ENCODE measurements at regions not wholly inside any gene's neighbourhood (a gene's known extent, or its start where the extent isn't known, plus 50 kb on each side); places are given as distances from the start of the nearest gene placed in this dataset.
A peak's percentile ranks its signal among the peaks of the same experiment; 100 is the strongest.

DNA sequence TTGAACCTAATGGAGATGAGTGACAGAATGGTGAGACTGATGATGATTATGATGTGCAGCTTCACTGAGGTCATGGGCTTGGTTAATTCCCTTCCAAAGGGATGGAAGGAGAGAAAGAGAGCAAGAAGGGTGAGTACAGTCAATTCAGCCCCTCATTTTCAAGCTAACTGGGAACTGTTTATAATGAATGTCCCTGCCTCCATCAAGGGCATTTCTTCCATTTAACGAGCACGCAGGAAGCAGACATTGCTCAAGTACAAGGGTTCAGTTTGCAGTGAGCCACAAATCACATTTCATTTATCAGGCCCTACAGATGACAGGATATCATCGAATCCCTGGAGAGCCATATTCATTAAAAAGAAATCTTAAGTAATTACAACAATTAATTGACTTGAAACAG, 158.3 kb upstream of the EEF1E1 start:
- DNase-seq = no peak
- H3K9me3 Mint-ChIP-seq = no peaks in the 10 kb centered on the region
- no peak overlapping the region for H3K27ac Mint-ChIP-seq
- H3K4me1 Mint-ChIP-seq = no peaks in the 10 kb centered on the region
- H3K36me3 Mint-ChIP-seq (ENCODE audit: low read depth) = no peaks in the 10 kb centered on the region
- intact Hi-C loops (cut with micrococcal nuclease) = no loop called here
- no peak overlapping the region for H3K4me3 Mint-ChIP-seq
- H3K27me3 Mint-ChIP-seq = no peaks in the 10 kb centered on the region

- no peaks in the 10 kb centered on the region for H3K27me3 Mint-ChIP-seq
- H3K4me3 Mint-ChIP-seq = no peak overlapping the region
- H3K4me1 Mint-ChIP-seq = no peaks in the 10 kb centered on the region
- DNase-seq = no peak
- no peak overlapping the region for H3K27ac Mint-ChIP-seq
- intact Hi-C loops (cut with micrococcal nuclease) = no loop called here
- no peaks in the 10 kb centered on the region for H3K36me3 Mint-ChIP-seq (ENCODE audit: low read depth)
- H3K9me3 Mint-ChIP-seq = no peaks in the 10 kb centered on the region
Measured at GRCh38 chr6:8246403-8246802, 144.1 kb upstream of the EEF1E1 start.

GRCh38 chr6:8245726-8246125, 143.4 kb upstream of the EEF1E1 start:
- no peak overlapping the region for H3K27ac Mint-ChIP-seq

GRCh38 chr6:8243475-8243874, 141.1 kb upstream of the EEF1E1 start:
- no peaks in the 10 kb centered on the region for H3K4me1 Mint-ChIP-seq
- no peaks in the 10 kb centered on the region for H3K9me3 Mint-ChIP-seq
- H3K36me3 Mint-ChIP-seq (ENCODE audit: low read depth) = no peaks in the 10 kb centered on the region
- no peak overlapping the region for H3K4me3 Mint-ChIP-seq
- no peak overlapping the region for H3K27ac Mint-ChIP-seq
- peaks cover 12% of the 10 kb centered on the region for H3K27me3 Mint-ChIP-seq
- intact Hi-C loops (cut with micrococcal nuclease) = no loop called here
- no peak for DNase-seq

More at GRCh38 chr6:8245726-8246125, 143.4 kb upstream of the EEF1E1 start:
- no peaks in the 10 kb centered on the region for H3K9me3 Mint-ChIP-seq
- H3K36me3 Mint-ChIP-seq (ENCODE audit: low read depth) = no peaks in the 10 kb centered on the region
- H3K4me1 Mint-ChIP-seq = no peaks in the 10 kb centered on the region
- DNase-seq = no peak
- no peaks in the 10 kb centered on the region for H3K27me3 Mint-ChIP-seq
- H3K4me3 Mint-ChIP-seq = no peak overlapping the region
- intact Hi-C loops (cut with micrococcal nuclease) = no loop called here

GRCh38 chr6:8242885-8243284, 140.5 kb upstream of the EEF1E1 start:
- no peaks in the 10 kb centered on the region for H3K4me1 Mint-ChIP-seq
- intact Hi-C loops (cut with micrococcal nuclease) = no loop called here
- no peak for DNase-seq
- H3K27me3 Mint-ChIP-seq = peaks cover 12% of the 10 kb centered on the region
- no peak overlapping the region for H3K27ac Mint-ChIP-seq
- H3K36me3 Mint-ChIP-seq (ENCODE audit: low read depth) = no peaks in the 10 kb centered on the region
- no peaks in the 10 kb centered on the region for H3K9me3 Mint-ChIP-seq
- H3K4me3 Mint-ChIP-seq = no peak overlapping the region

DNA sequence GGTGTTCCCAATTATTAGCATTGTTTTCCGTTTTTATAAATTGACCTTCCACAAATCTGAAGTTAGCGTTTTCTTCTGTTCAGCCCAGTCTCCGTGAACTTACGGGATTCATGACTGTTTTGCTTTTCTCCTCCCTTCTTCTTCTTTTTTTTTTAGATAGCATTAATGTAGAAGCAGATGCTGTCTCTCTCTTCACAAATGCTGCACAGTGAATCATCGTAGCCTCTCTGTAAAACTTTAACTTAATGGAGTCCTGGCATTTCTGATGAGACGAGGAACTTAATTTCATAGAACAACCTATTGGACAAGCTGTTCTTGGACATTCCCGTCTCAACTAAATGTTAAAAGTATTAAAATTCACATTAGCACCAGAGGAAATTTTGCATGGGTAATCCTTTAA, 138.0 kb upstream of the EEF1E1 start:
- no peaks in the 10 kb centered on the region for H3K4me1 Mint-ChIP-seq

GRCh38 chr6:8238773-8239683, 136.7 kb upstream of the EEF1E1 start:
- H3K9me3 Mint-ChIP-seq = no peaks in the 10 kb centered on the region
- H3K36me3 Mint-ChIP-seq (ENCODE audit: low read depth) = no peaks in the 10 kb centered on the region
- H3K4me1 Mint-ChIP-seq = no peaks in the 10 kb centered on the region
- peaks cover 14% of the 10 kb centered on the region for H3K27me3 Mint-ChIP-seq
- no peak overlapping the region for H3K27ac Mint-ChIP-seq
- H3K4me3 Mint-ChIP-seq = no peak overlapping the region
- intact Hi-C loops (cut with micrococcal nuclease) = no loop called here
- no peak for DNase-seq

More for the DNA sequence above, 138.0 kb upstream of the EEF1E1 start:
- Mint-ChIP-seq H3K9me3 (no peaks in the 10 kb centered on the region), H3K27ac (no peak overlapping the region), H3K36me3 (ENCODE audit: low read depth) (no peaks in the 10 kb centered on the region), H3K4me3 (no peak overlapping the region), H3K27me3 (peaks cover 12% of the 10 kb centered on the region)
- DNase-seq = no peak
- intact Hi-C loops (cut with micrococcal nuclease) = no loop called here

DNA sequence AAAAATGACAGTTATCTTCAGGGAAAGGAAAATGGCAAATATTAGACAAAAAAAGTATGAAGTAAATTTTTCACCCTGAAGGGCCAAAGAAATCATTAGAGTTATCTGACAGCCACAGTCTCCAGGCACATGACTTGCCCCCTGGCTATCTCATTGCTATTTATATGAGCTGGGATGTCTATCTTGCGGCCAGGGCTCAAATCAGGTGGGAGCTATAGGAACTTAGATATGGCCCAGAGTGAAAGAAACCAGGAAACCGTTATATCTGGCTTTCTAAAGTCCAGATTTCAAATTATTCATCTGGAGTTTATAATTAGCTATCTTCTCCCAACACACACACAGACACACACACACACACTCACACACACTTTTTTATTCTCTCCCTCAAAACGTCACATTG, 135.3 kb upstream of the EEF1E1 start:
- H3K9me3 Mint-ChIP-seq = no peaks in the 10 kb centered on the region
- DNase-seq = no peak
- H3K36me3 Mint-ChIP-seq (ENCODE audit: low read depth) = no peaks in the 10 kb centered on the region
- intact Hi-C loops (cut with micrococcal nuclease) = no loop called here
- no peak overlapping the region for H3K27ac Mint-ChIP-seq
- H3K4me1 Mint-ChIP-seq = no peaks in the 10 kb centered on the region
- H3K4me3 Mint-ChIP-seq = no peak overlapping the region
- H3K27me3 Mint-ChIP-seq = peaks cover 14% of the 10 kb centered on the region

DNA sequence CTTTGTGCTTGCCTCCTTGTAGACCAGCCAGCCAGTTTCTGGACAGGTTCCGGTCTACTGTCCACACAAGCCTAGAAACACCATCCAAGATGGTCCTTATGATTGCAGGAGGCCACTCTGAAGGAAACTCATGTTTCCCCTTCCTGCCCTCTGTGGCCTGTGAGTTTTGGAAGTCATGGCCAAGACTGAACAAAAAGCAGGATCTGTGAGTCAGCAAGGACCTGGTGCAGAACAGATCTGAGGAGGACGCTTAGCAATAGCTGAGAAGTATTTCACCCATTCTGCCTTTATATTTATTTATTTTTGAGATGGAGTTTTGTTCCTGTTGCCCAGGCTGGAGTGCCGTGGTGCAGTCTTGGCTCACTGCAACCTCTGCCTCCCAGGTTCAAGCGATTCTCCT, 134.6 kb upstream of the EEF1E1 start:
- H3K4me3 Mint-ChIP-seq = no peak overlapping the region
- H3K36me3 Mint-ChIP-seq (ENCODE audit: low read depth) = no peaks in the 10 kb centered on the region
- H3K27ac Mint-ChIP-seq = no peak overlapping the region
- no peak for DNase-seq
- intact Hi-C loops (cut with micrococcal nuclease) = no loop called here
- no peaks in the 10 kb centered on the region for H3K4me1 Mint-ChIP-seq
- peaks cover 14% of the 10 kb centered on the region for H3K27me3 Mint-ChIP-seq
- no peaks in the 10 kb centered on the region for H3K9me3 Mint-ChIP-seq

DNA sequence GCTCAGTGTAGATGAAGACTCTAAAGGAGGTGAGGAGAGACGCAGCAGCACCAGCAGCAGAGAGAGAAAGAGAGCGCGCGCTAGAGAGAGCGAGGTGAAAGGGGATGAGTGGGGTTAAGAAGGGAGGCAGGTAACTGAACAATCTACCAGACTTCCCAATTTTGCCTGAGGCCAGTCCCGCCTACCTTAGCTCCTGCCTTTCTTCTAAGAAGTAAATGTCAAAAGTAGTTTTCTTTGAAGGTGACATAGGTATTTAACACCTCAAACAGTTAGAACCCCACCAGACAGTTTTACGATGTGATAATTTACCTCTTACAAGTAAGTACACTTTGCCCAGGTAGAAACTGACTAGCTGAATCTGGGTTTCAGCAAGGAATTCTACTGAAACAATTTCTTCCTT, 132.0 kb upstream of the EEF1E1 start:
- peak; percentile 16 for DNase-seq
- Mint-ChIP-seq H3K27ac (no peak overlapping the region), H3K4me3 (no peak overlapping the region), H3K36me3 (ENCODE audit: low read depth) (no peaks in the 10 kb centered on the region), H3K9me3 (no peaks in the 10 kb centered on the region), H3K4me1 (no peaks in the 10 kb centered on the region), H3K27me3 (peaks cover 9% of the 10 kb centered on the region)
- intact Hi-C loops (cut with micrococcal nuclease) = no loop called here

DNA sequence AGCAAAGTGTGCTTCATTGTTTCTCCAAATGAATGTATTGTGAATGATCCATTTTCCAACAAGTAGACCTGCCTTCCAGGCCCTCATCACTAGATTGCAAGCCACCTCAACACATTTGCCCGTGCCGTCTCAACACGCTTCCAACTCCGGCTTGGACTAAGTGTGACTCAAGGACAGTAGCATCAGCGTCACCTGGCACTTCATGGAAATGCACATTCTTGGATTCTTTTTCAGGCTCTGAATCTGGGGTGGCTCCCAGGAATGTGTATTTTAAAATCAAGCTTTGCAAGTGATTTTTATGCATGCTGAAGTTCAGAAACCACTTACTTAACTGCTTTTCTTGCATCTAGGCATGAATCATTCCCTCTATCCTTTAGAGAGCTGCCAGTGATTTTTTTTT, 129.6 kb upstream of the EEF1E1 start:
- Mint-ChIP-seq H3K4me1 (no peaks in the 10 kb centered on the region), H3K9me3 (no peaks in the 10 kb centered on the region), H3K4me3 (no peak overlapping the region), H3K36me3 (ENCODE audit: low read depth) (no peaks in the 10 kb centered on the region), H3K27me3 (peaks cover 2% of the 10 kb centered on the region), H3K27ac (no peak overlapping the region)
- peak; percentile 42 for DNase-seq
- intact Hi-C loops (cut with micrococcal nuclease) = no loop called here

- peaks cover 2% of the 10 kb centered on the region for H3K27me3 Mint-ChIP-seq
Measured at GRCh38 chr6:8229915-8230756, 127.8 kb upstream of the EEF1E1 start.

DNA sequence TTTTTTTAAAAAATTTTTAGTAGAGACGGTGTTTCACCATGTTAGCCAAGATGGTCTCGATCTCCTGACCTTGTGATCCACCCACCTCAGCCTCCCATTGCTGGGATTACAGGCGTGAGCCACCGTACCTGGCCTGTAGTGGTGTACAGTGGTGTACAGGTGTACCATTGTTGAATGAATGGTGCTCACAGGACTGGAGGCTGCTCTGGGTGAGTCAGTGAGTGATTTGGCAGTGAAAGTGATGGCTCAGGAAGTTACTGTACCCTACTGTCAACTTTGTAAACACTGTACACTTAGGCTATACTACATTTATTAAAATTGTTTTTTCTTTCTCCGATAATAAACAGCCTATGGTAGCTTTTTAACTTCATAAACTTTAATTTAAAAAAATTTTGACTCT, 122.8 kb upstream of the EEF1E1 start:
- DNase-seq = no peak
- no peak overlapping the region for H3K27ac Mint-ChIP-seq
- no peaks in the 10 kb centered on the region for H3K4me1 Mint-ChIP-seq
- intact Hi-C loops (cut with micrococcal nuclease) = no loop called here
- no peaks in the 10 kb centered on the region for H3K27me3 Mint-ChIP-seq
- H3K4me3 Mint-ChIP-seq = no peak overlapping the region
- H3K36me3 Mint-ChIP-seq (ENCODE audit: low read depth) = no peaks in the 10 kb centered on the region
- H3K9me3 Mint-ChIP-seq = no peaks in the 10 kb centered on the region

More at GRCh38 chr6:8229915-8230756, 127.8 kb upstream of the EEF1E1 start:
- Mint-ChIP-seq H3K36me3 (ENCODE audit: low read depth) (no peaks in the 10 kb centered on the region), H3K9me3 (no peaks in the 10 kb centered on the region), H3K4me1 (no peaks in the 10 kb centered on the region), H3K27ac (no peak overlapping the region), H3K4me3 (no peak overlapping the region)
- no peak for DNase-seq
- intact Hi-C loops (cut with micrococcal nuclease) = no loop called here

DNA sequence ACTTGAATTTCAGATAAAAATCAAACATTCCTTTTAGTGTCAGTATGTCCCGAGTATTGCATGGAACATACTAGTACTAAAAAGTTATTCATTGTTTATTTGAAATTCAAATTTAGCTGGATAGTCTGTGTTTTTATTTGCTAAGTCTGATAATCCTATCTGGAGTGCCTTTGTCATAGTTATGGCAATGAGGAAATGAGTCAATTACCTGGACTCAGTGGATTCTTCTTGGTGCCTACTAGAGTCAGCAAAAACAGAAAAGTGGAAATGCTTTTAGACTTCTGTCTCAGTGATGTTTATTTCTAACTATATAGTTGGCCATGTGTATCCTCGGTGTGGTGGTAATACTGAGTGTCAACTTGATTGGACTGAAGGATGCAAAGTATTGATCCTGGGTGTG, 121.3 kb upstream of the EEF1E1 start:
- no peaks in the 10 kb centered on the region for H3K4me1 Mint-ChIP-seq
- no peaks in the 10 kb centered on the region for H3K9me3 Mint-ChIP-seq
- H3K4me3 Mint-ChIP-seq = no peak overlapping the region
- H3K36me3 Mint-ChIP-seq (ENCODE audit: low read depth) = no peaks in the 10 kb centered on the region
- no peak for DNase-seq
- no peak overlapping the region for H3K27ac Mint-ChIP-seq
- peaks cover 2% of the 10 kb centered on the region for H3K27me3 Mint-ChIP-seq
- intact Hi-C loops (cut with micrococcal nuclease) = no loop called here
